GM06990 (cell line): ENCODE measurements at regions not wholly inside any gene's neighbourhood (a gene's known extent, or its start where the extent isn't known, plus 50 kb on each side); places are given as distances from the start of the nearest gene placed in this dataset.

Source experiments
- DNase-seq: peaks from one replicate; pipeline ENCODE4 v3.0.0-alpha.2; 2011; ENCODE audit not compliant: insufficient read length; ENCODE audit errors: extremely low read depth
- H3K27me3 ChIP-seq: replicated peaks from 2 replicates; pipeline ENCODE4 v1.6.0; 2011; ENCODE audit warnings: low read length; ENCODE audit not compliant: control insufficient read depth, insufficient read depth
- H3K36me3 ChIP-seq: 2 replicates; pipeline ENCODE4 v1.5.1; 2011; ENCODE audit warnings: low read length; ENCODE audit not compliant: control insufficient read depth, insufficient read depth
- H3K4me3 ChIP-seq: replicated peaks from 2 replicates; pipeline ENCODE4 v1.5.1; 2011; ENCODE audit warnings: low read depth, mild to moderate bottlenecking, control low read depth, low read length
- TF ChIP-seq, protein P1 (sequence below): IDR thresholded peaks from 2 replicates; pipeline ENCODE4 v1.5.1; 2011; ENCODE audit warnings: low read length, control low read depth, mild to moderate bottlenecking, inconsistent platforms; ENCODE audit not compliant: insufficient read depth, poor library complexity, severe bottlenecking

DNA sequence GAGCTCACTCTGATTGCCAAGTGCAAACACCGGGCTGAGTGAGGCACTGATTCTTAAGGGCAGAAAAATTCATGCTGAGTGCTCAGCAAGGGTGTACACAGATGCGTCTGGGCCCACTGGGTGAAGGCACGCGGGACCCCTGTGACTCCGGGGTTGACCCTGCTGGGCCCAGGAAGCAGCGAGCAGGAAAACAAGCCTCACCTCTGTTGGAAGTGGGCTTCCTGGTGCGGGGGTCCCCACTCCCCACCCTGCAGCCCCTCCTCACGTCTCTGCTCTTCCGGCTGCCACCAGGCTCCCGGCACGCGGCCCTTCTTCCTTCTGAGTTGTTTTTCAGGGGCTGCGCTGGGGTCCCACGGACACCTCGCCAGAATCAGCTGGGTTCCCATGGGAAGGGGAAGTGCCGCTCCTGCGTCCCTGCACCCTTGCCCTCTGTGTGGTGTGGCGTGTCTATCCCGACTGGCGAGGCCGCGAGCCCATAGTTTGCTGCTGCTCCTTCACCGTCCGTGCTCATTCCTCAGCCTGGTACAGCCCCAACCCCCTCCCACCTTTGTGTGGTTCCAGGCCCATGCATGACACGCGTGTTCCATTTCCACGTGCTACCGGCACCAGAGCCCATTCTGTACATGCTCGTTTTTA, 80.6 kb upstream of the BHLHE23 start:
- DNase-seq, result no peak
- TF ChIP-seq, protein P1, sequence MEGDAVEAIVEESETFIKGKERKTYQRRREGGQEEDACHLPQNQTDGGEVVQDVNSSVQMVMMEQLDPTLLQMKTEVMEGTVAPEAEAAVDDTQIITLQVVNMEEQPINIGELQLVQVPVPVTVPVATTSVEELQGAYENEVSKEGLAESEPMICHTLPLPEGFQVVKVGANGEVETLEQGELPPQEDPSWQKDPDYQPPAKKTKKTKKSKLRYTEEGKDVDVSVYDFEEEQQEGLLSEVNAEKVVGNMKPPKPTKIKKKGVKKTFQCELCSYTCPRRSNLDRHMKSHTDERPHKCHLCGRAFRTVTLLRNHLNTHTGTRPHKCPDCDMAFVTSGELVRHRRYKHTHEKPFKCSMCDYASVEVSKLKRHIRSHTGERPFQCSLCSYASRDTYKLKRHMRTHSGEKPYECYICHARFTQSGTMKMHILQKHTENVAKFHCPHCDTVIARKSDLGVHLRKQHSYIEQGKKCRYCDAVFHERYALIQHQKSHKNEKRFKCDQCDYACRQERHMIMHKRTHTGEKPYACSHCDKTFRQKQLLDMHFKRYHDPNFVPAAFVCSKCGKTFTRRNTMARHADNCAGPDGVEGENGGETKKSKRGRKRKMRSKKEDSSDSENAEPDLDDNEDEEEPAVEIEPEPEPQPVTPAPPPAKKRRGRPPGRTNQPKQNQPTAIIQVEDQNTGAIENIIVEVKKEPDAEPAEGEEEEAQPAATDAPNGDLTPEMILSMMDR, result no peak
- Histone ChIP-seq H3K27me3 (peaks cover 1% of the 10 kb centered on the region; the same call in 1 of the 2 replicates), H3K36me3 (no peaks in the 10 kb centered on the region), H3K4me3 (no peak overlapping the region)

DNA sequence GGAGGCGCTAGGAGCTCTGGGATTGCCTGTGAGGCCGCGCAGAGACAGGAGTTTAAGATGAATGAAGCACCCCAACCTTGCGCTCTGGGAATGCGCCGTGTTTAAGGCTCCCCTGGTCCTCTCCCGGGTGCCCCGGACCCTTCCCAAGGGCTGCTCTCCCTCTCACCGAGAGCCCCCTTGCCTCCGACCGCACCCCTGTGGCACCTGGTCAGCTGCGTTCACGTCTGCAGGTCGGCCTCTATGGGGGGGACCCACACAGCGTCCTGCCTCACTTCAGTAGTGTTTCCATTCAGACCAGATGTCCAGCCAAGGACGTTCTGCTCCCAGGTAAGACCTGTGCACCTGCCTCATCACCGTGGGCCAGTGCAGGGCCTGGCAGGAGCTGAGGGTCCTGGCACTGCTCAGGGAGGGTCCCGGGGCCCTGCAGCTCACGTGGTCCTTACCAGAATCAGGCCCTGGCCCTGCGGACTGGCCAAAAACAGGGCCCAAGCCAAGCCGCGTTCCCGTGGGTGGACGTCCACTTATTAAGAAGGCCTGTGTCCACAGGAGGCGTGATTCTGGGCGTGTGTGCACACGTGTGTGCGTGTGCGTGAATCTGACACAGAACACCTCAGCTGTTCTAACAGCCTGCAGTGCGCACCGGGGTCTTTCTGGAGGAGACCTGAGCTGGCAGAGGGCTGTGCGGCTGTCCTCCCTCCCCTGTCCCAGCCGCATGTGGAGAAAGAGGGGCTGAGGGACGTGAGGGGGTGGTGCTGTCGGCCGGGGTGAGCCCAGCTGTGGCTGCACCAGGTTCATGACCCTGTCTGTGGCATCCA, 79.9 kb upstream of the BHLHE23 start:
- Histone ChIP-seq H3K36me3 (no peaks in the 10 kb centered on the region), H3K4me3 (no peak overlapping the region), H3K27me3 (peaks cover 1% of the 10 kb centered on the region; the same call in 1 of the 2 replicates)
- no peak for DNase-seq
- TF ChIP-seq, protein P1, result no peak

DNA sequence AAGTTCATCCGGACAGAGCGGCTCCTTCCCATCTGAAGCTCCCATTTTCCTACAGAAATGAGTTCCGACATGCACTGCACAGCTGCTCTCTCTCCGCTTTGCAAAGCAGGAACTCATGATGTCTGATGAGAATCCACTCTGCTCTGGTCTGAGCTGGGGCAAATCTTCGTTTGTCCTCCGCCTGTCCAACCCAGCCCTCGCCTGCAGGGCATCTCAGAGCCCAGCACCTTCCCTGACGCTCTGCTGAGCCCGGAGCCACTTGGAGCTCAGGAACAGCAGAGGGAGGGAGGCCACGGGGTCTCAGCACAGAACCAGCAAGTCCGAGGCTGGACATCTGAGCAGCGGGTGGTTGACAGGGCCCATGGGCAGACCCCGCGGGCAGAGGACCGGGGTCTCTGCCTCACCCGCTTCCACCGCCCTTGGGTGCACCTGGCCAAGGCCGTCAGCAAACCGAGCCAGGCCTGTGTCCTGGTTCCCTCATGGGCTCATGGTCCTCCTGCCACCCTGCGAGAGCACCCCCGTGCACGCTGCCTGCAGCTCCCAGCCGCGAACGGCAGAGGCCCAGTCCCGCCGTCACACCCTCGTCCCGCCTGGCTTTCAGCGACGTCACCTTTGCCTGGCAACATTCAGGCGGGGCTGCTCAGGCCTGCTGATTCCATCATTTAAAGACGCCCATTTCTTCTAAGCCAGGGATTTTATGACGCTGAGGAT, 78.5 kb upstream of the BHLHE23 start:
- Histone ChIP-seq H3K27me3 (peaks cover 1% of the 10 kb centered on the region; the same call in 1 of the 2 replicates), H3K36me3 (no peaks in the 10 kb centered on the region), H3K4me3 (no peak overlapping the region)
- DNase-seq, result no peak
- TF ChIP-seq, protein P1, result no peak

- TF ChIP-seq, protein P1, result no peak
- H3K4me3 ChIP-seq, result no peak overlapping the region
- H3K36me3 ChIP-seq, result no peaks in the 10 kb centered on the region
- H3K27me3 ChIP-seq, result peaks cover 1% of the 10 kb centered on the region; the same call in 1 of the 2 replicates
- DNase-seq, result no peak
Measured at GRCh38 chr20:63084563-63084927, 77.8 kb upstream of the BHLHE23 start.

GRCh38 chr20:63083831-63084562, 77.2 kb upstream of the BHLHE23 start:
- no peak for DNase-seq
- Histone ChIP-seq H3K27me3 (peaks cover 1% of the 10 kb centered on the region; the same call in 1 of the 2 replicates), H3K36me3 (no peaks in the 10 kb centered on the region), H3K4me3 (no peak overlapping the region)
- TF ChIP-seq, protein P1, result no peak
